D341Med (cell line): ENCODE measurements at regions not wholly inside any gene's neighbourhood (a gene's known extent, or its start where the extent isn't known, plus 50 kb on each side); places are given as distances from the start of the nearest gene placed in this dataset.

Experiments
- DNase-seq: peaks from one replicate; pipeline ENCODE4 v3.0.0; 2012; ENCODE audit warnings: low spot score

DNA sequence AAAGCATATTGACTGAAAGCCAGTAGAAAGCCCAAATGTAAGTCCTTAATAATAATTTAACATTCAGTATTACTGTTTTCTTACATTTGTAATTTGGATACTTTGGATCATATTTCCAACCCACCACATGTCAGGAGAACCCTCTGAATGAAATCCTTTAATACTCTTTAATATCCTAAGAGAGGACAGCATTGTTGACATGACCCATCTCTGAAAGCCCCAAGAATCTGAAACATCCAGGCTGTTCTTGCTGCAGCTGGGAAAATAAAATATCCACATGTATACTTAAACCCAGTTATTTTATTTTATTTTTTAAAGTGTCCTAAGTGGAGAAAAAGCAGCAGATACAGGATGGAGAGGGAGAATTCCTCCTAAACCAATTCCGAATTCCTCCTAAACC lies 130.8 kb upstream of the RIPOR2 start:
- DNase-seq, result no peak

GRCh38 chr6:25068866-25069265 lies 133.1 kb upstream of the RIPOR2 start:
- no peak for DNase-seq

DNA sequence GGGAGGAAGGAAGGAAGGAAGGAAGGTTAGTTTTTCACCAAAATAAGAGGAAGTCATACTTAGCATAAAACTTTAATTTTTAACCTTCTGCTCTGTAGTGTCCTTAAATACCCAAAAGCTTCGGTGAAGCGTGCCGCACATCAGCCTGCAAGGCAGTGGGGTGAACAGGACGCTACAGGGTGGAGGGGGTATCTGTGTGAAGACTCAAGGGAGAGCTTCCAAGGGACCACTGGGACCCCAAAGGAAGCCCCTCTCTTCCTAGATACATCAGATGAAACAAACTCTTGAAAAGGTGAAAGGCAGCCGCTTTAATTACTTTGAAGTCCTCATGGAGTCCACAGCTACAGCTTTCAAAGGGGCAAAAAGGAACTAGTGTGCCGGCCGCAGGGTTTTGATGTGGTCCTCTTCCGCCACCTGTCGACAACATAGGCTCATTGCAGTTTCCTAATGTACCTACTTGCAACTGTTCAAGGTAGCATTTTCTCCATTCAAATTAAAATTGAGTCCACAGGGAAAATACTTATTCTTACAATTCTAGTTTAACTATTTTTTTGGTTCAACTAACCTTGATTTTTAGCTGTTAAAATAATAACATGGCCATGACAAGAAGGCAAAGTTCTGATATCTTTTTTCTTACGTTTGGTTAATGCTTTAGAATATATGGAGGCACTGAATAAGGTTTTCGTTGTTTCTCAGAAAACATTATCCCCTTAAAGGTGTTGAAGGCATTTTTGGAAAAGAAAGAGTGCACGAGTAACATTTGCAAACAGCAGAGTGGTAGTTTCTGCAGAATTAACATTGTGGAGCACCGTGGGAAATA lies 135.0 kb upstream of the RIPOR2 start:
- DNase-seq, result peak; percentile 78

GRCh38 chr6:25078141-25078540 lies 142.4 kb upstream of the RIPOR2 start:
- no peak for DNase-seq

DNA sequence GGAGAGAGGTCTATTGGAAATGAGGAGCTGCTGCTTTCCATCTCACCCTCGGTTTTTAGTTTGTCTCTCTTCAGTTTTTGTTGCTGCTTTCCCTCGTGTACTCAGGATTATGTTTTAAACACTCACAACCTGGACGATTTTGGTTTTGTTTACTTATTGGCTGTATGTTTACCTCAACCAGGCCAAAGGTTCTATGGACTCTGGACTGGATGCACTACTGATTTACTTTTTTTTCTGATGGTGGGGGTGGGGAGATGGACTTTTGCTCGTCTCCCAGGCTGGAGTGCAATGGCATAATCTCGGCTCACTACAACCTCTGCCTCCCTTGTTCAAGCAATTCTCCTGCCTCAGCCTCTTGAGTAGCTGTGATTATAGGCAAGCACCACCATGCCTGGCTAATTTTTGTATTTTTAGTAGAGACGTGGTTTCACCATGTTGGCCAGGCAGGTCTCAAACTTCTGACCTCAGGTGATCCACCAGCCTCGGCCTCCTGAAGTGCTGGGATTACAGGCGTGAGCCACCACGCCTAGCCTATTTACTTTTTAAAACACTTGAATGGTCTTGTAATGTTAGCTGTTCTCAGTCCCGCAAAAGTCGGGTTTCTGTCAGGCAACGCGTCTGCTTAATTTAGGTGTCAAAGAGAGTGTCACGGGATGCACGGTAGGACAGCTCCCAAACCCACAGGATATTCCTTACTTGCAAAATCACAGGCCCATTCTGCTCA lies 148.2 kb upstream of the RIPOR2 start:
- no peak for DNase-seq

- no peak for DNase-seq
Measured at GRCh38 chr6:25084508-25084833, 148.7 kb upstream of the RIPOR2 start.

- DNase-seq, result no peak
Measured at GRCh38 chr6:25085756-25086155, 150.0 kb upstream of the RIPOR2 start.

DNA sequence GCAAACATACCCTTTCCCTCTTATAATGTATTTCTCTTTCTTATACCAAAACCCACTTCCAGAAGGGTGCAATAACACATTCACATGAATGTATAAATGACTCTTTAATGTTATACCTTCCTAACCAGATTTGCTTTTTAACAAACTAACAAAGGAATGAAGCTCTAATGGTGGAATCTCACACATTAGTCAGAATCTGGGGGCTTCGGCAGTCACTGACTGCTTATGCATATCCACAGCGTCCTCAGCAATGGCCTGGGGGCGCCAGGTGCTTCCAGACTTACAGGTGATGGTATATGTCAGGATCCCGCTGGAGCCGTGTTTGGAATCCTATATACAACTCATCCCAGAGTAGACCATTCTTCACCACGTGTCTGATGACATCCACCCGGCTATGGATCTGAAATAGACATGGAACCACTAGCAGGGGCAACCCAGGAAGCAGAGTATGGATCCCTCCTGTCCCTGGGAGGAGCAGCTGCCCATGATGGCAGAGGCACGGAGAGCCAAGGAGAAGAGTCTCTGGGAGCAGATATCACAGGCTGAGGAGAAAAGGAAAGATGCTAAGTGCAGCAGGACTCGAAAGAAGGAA lies 150.8 kb upstream of the RIPOR2 start:
- no peak for DNase-seq

DNA sequence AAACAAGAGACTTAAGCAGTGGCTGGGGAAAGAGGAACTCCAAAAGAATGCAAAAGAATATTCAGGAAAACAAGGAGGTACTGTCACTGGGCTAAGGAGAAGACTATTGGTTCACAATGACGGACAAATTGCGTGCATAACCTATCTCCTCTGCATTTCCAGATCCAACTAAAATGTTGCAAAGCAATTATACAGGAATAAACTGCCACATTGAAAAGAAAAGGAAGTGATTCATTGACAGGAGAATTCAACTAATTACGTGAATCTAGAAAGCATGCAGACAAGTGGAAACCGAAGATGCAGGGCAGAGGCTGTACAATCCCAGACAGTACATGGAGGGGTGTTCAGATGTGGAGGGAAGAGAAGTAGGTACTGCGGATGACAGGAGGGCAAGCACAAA lies 152.8 kb upstream of the RIPOR2 start:
- DNase-seq, result no peak

GRCh38 chr6:25089442-25089841 lies 153.7 kb upstream of the RIPOR2 start:
- DNase-seq, result no peak

GRCh38 chr6:25094726-25095125 lies 159.0 kb upstream of the RIPOR2 start:
- DNase-seq, result no peak

DNA sequence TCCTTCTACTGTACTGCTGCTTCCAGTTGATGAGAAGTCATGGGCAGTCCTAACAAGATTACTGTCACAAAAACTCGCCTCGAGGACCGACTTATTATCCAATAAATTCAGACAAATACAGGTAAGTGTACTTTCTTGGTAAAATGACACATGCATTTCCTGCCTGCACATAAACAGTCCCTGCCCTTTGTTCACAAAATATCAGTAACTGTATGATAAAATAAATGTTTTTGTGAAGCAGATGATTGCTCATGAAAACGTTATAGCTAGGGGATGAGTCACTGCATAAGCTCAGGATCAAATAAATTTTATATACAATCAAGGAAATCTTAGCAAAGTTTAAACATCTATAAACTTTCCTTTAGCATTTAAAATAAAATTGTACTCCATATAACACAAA lies 164.5 kb upstream of the RIPOR2 start:
- DNase-seq, result no peak

GRCh38 chr6:25103603-25104002 lies 167.8 kb upstream of the RIPOR2 start:
- no peak for DNase-seq

GRCh38 chr6:25105070-25105925 lies 169.5 kb upstream of the RIPOR2 start:
- no peak for DNase-seq

GRCh38 chr6:25107218-25107617 lies 171.5 kb upstream of the RIPOR2 start:
- no peak for DNase-seq

GRCh38 chr6:25111782-25112181 lies 167.4 kb upstream of the CARMIL1 start:
- no peak for DNase-seq

GRCh38 chr6:25112322-25112773 lies 166.8 kb upstream of the CARMIL1 start:
- DNase-seq, result no peak

DNA sequence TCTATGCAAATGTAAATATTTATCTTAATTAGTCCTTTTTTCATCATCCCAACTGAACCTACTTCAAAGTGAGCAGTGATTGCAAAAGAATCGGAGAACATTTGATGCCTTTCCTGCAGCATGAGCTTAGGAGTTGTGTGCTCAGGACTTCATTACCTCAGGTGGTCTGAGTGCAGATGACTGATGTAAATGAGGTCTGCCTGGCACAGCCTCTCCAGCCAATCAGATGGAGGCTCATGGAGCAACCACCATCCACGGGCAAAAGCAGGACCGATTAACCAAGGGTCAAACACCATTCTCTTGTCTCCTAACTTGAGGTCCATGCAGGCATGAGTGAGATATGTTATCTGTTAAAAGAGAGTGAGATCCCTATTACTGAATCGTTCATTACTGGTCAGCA lies 165.7 kb upstream of the CARMIL1 start:
- no peak for DNase-seq

- no peak for DNase-seq
Measured at GRCh38 chr6:25118038-25118437, 161.1 kb upstream of the CARMIL1 start.

GRCh38 chr6:25121186-25121585 lies 158.0 kb upstream of the CARMIL1 start:
- no peak for DNase-seq

GRCh38 chr6:25122001-25122400 lies 157.2 kb upstream of the CARMIL1 start:
- no peak for DNase-seq

DNA sequence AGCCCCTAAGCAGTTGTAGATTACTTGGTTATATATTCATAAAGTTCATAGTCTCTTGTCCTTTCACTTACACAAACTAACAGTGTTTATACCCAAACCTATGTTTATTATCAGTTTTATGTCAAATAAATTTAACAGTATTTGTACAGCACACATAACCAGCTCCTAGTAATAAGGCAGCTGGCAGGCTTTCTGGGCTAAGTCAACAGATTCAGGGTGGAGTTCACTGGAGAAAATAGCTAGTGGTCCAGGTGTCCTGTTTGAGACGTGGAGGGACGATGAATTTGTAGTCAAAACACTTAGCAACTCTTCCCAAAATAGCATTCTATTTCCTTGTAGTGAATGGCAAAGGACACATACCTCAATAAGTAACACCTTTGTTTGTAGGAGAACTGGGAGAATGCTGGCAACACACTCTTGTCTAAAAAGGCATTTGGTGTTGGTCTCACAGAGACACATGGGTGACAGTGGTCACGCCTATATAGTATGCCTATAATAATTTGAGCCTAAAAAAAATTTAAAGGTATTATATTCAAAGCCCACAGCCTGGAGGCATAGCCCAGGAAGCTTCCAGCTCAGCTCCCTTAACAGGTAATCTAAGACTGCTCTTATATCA lies 156.4 kb upstream of the CARMIL1 start:
- DNase-seq, result no peak
